Mesenchymal stem cell (in vitro differentiated cells and primary cell): ENCODE measurements at regions not wholly inside any gene's neighbourhood (a gene's known extent, or its start where the extent isn't known, plus 50 kb on each side); places are given as distances from the start of the nearest gene placed in this dataset.

Experiments used
- DNase-seq: peaks from one replicate; pipeline ENCODE4 v3.0.0-alpha.2; 2013
- H2AFZ ChIP-seq: one replicate; pipeline ENCODE4 v1.6.1; 2013; ENCODE audit warnings: low read depth, mild to moderate bottlenecking, control low read depth, inconsistent platforms, low read length, moderate library complexity
- H2AK5ac ChIP-seq: 2 replicates; pipeline ENCODE4 v1.6.1; 2013; ENCODE audit warnings: low read length, moderate library complexity, mild to moderate bottlenecking, inconsistent platforms; ENCODE audit not compliant: severe bottlenecking
- H2BK120ac ChIP-seq: one replicate; pipeline ENCODE4 v1.6.1; 2013; ENCODE audit warnings: low read depth, mild to moderate bottlenecking, inconsistent platforms, low read length, moderate library complexity
- H2BK12ac ChIP-seq, 2 experiments: one replicate each; pipeline ENCODE4 v1.6.1; 2013; ENCODE audit warnings: inconsistent platforms in 2 of 2, low read length in 2 of 2, mild to moderate bottlenecking in 2 of 2, moderate library complexity in 2 of 2, control low read depth in 1 of 2
- H2BK15ac ChIP-seq: one replicate; pipeline ENCODE4 v1.6.1; 2013; ENCODE audit warnings: mild to moderate bottlenecking, low read depth, inconsistent platforms; ENCODE audit not compliant: poor library complexity, severe bottlenecking
- H2BK5ac ChIP-seq: 2 replicates; pipeline ENCODE4 v1.6.1; 2013; ENCODE audit warnings: low read depth, mild to moderate bottlenecking, low read length, control low read depth, inconsistent platforms; ENCODE audit not compliant: poor library complexity, severe bottlenecking
- H3K14ac ChIP-seq, 2 experiments: one replicate each; pipeline ENCODE4 v1.6.1; 2013; ENCODE audit warnings: inconsistent platforms in 2 of 2, low read length in 2 of 2, control low read depth in 1 of 2, mild to moderate bottlenecking in 1 of 2, moderate library complexity in 1 of 2
- H3K18ac ChIP-seq, 2 experiments: one replicate each; pipeline ENCODE4 v1.6.1; 2013; ENCODE audit warnings: inconsistent platforms in 2 of 2, low read length in 2 of 2, control low read depth in 1 of 2, low read depth in 1 of 2, mild to moderate bottlenecking in 1 of 2
- H3K23ac ChIP-seq, 2 experiments: one replicate each; pipeline ENCODE4 v1.6.1; 2013; ENCODE audit warnings: inconsistent platforms in 2 of 2, low read length in 2 of 2, mild to moderate bottlenecking in 2 of 2, moderate library complexity in 2 of 2, control low read depth in 1 of 2
- H3K27ac ChIP-seq: 2 replicates; pipeline ENCODE4 v1.5.1; 2013; ENCODE audit warnings: mild to moderate bottlenecking, moderate library complexity, low read length, control low read depth, inconsistent platforms; ENCODE audit not compliant: poor library complexity, severe bottlenecking
- H3K27me3 ChIP-seq, 2 experiments: 2 replicates each; pipeline versions ENCODE4 v1.6.1 to v1.7.0; 2013; ENCODE audit warnings: low read length in 2 of 2, mild to moderate bottlenecking in 2 of 2, moderate library complexity in 2 of 2, control low read depth in 1 of 2, inconsistent platforms in 1 of 2; ENCODE audit not compliant: control insufficient read depth in 1 of 2, insufficient read depth in 1 of 2
- H3K36me3 ChIP-seq, 2 experiments: 2 replicates each; pipeline versions ENCODE4 v1.6.1 to v1.7.0; 2013; ENCODE audit warnings: low read length in 2 of 2, control low read depth in 1 of 2, inconsistent platforms in 1 of 2, low read depth in 1 of 2, mild to moderate bottlenecking in 1 of 2; ENCODE audit not compliant: insufficient read depth in 2 of 2, control insufficient read depth in 1 of 2
- H3K4ac ChIP-seq, 2 experiments: one replicate each; pipeline ENCODE4 v1.6.1; 2013; ENCODE audit warnings: inconsistent platforms in 2 of 2, low read length in 2 of 2, mild to moderate bottlenecking in 2 of 2, moderate library complexity in 2 of 2, control low read depth in 1 of 2, low read depth in 1 of 2
- H3K4me1 ChIP-seq: 2 replicates; pipeline ENCODE4 v1.6.1; 2013; ENCODE audit warnings: low read depth, low read length, control low read depth; ENCODE audit not compliant: control insufficient read depth, insufficient read depth
- H3K4me2 ChIP-seq: 2 replicates; pipeline ENCODE4 v1.6.1; 2013; ENCODE audit warnings: low read length, mild to moderate bottlenecking, inconsistent platforms; ENCODE audit not compliant: poor library complexity, severe bottlenecking
- H3K4me3 ChIP-seq, 2 experiments: 2 replicates each; pipeline versions ENCODE4 v1.5.1 to v1.7.0; 2013; ENCODE audit warnings: low read length in 2 of 2, mild to moderate bottlenecking in 2 of 2, control low read depth in 1 of 2, low read depth in 1 of 2; ENCODE audit not compliant: insufficient read depth in 1 of 2
- H3K79me1 ChIP-seq: replicated peaks from 2 replicates; pipeline ENCODE4 v1.6.1; 2013; ENCODE audit warnings: mild to moderate bottlenecking, control low read depth, low read length, inconsistent platforms; ENCODE audit not compliant: poor library complexity, severe bottlenecking
- H3K9ac ChIP-seq: 2 replicates; pipeline ENCODE4 v1.7.0; 2013; ENCODE audit warnings: mild to moderate bottlenecking, low read length, moderate library complexity
- H3K9me3 ChIP-seq: 2 replicates; pipeline ENCODE4 v1.7.0; 2013; ENCODE audit warnings: mild to moderate bottlenecking, low read length; ENCODE audit not compliant: control insufficient read depth
- H4K8ac ChIP-seq: one replicate; pipeline ENCODE4 v1.6.1; 2013; ENCODE audit warnings: inconsistent platforms, mild to moderate bottlenecking, low read length, moderate library complexity
- H4K91ac ChIP-seq: one replicate; pipeline ENCODE4 v1.6.1; 2013; ENCODE audit warnings: mild to moderate bottlenecking, low read length, inconsistent platforms
- WGBS: methylation state at CpG from one replicate; pipeline ENCODE4 v1.1.7; 2013; ENCODE audit warnings: mixed read lengths; 5-methylcytosine and 5-hydroxymethylcytosine counted together

DNA sequence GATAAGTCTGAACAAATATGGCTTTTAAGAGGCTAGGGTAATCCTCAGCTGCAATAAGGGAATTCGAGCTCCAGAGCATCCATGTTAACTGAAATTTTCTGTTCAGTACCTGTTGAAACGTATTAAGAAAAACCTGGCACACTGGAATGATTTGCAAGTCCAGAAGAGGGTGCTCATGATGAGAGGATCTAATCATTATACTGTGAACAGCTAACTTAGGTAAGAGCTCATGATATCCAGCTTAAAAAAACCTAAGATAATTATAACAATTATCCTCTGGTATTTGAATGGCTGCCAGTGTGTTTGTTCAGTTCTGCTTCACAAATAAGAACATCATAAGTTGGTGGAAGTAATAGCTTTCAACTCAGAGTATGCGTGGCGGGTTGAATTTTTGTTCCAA, 1118.3 kb upstream of the DDX18 start:
- Histone ChIP-seq H2BK120ac (no peak overlapping the region), H3K79me1 (no peaks in the 10 kb centered on the region), H4K8ac (no peak overlapping the region), H2AFZ (no peak overlapping the region), H3K18ac (no peak overlapping the region), H2BK5ac (no peak overlapping the region), H2AK5ac (no peak overlapping the region), H2BK15ac (no peak overlapping the region), H4K91ac (no peak overlapping the region), H3K14ac (no peak overlapping the region), H3K9ac (no peak overlapping the region), H3K4me2 (no peak overlapping the region), H3K27ac (no peak overlapping the region), H2BK12ac (no peak overlapping the region), H3K23ac (no peak overlapping the region), H3K9me3 (peaks cover 2% of the 10 kb centered on the region), H3K36me3 (no peaks in the 10 kb centered on the region), H3K27me3 (no peaks in the 10 kb centered on the region), H3K4me3 (no peak overlapping the region), H3K4me1 (no peaks in the 10 kb centered on the region), H3K4ac (no peak overlapping the region)
- WGBS: 90% methylated on average over 4 of the region's 4 CpGs
- no peak for DNase-seq

DNA sequence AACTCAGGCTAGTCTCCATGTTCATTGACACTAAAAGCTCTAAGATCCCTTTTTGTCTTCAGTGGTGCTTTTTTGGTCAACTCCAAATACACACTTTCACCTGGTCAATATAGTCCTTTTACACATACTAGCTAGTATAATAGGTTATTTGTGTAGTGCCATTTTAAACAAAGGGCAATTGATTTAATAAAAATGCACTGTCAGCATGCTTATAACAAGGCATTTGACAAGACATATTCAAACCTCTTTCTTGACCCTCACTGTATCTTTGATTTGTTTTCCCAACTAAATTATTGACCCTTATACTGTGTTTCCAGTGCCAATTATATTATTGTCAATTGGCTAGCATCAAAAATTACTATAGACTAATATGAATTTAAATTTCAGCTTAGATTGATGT, 1117.6 kb upstream of the DDX18 start:
- no peak overlapping the region for H2BK15ac ChIP-seq
- H2AFZ ChIP-seq: no peak overlapping the region
- no peak overlapping the region for H2AK5ac ChIP-seq
- H4K91ac ChIP-seq: no peak overlapping the region
- no peak overlapping the region for H2BK120ac ChIP-seq
- no peak overlapping the region for H3K14ac ChIP-seq
- H3K4me1 ChIP-seq: no peaks in the 10 kb centered on the region
- H4K8ac ChIP-seq: no peak overlapping the region
- no peaks in the 10 kb centered on the region for H3K79me1 ChIP-seq
- no peak overlapping the region for H2BK5ac ChIP-seq
- no peak overlapping the region for H3K23ac ChIP-seq
- no peak overlapping the region for H3K9ac ChIP-seq
- peaks cover 2% of the 10 kb centered on the region for H3K9me3 ChIP-seq
- H3K4me3 ChIP-seq: no peak overlapping the region
- no peaks in the 10 kb centered on the region for H3K36me3 ChIP-seq
- no peak overlapping the region for H3K27ac ChIP-seq
- no peak for DNase-seq
- H3K18ac ChIP-seq: no peak overlapping the region
- no peaks in the 10 kb centered on the region for H3K27me3 ChIP-seq
- no peak overlapping the region for H3K4me2 ChIP-seq
- no peak overlapping the region for H3K4ac ChIP-seq
- H2BK12ac ChIP-seq: no peak overlapping the region

DNA sequence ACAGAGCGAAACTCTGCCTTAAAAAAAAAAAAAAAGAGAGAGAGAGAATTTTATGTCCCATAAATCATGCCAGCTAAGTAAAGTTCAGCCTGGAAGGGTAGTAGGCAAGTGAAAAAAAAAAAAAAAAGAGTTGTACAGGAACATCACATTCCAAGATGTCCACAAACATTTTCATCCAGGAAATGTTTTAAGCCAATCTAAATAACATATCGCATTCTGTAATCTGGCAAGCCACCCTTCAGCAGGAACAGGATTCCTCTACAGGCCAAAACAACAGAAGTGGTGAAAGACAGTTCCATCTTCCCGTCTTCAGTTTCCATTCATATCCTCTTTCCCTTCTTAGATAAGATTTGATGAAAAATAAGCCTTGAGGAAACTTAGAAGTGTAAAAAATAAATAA, 1108.1 kb upstream of the DDX18 start:
- H3K4me3 ChIP-seq: no peak overlapping the region
- no peak overlapping the region for H2BK120ac ChIP-seq
- H3K9me3 ChIP-seq: peaks cover 5% of the 10 kb centered on the region
- H3K36me3 ChIP-seq: no peaks in the 10 kb centered on the region
- WGBS: 44% methylated on average over 1 of the region's 3 CpGs
- H2AK5ac ChIP-seq: no peak overlapping the region
- H3K4me2 ChIP-seq: no peak overlapping the region
- H4K91ac ChIP-seq: no peak overlapping the region
- no peak overlapping the region for H3K14ac ChIP-seq
- no peak overlapping the region for H2AFZ ChIP-seq
- H2BK12ac ChIP-seq: no peak overlapping the region
- H3K4ac ChIP-seq: no peak overlapping the region
- H4K8ac ChIP-seq: no peak overlapping the region
- H3K27me3 ChIP-seq: no peaks in the 10 kb centered on the region
- no peak for DNase-seq
- no peak overlapping the region for H3K9ac ChIP-seq
- no peak overlapping the region for H2BK5ac ChIP-seq
- H3K4me1 ChIP-seq: no peaks in the 10 kb centered on the region
- no peak overlapping the region for H3K27ac ChIP-seq
- no peaks in the 10 kb centered on the region for H3K79me1 ChIP-seq
- no peak overlapping the region for H3K23ac ChIP-seq
- H3K18ac ChIP-seq: no peak overlapping the region
- H2BK15ac ChIP-seq: no peak overlapping the region

DNA sequence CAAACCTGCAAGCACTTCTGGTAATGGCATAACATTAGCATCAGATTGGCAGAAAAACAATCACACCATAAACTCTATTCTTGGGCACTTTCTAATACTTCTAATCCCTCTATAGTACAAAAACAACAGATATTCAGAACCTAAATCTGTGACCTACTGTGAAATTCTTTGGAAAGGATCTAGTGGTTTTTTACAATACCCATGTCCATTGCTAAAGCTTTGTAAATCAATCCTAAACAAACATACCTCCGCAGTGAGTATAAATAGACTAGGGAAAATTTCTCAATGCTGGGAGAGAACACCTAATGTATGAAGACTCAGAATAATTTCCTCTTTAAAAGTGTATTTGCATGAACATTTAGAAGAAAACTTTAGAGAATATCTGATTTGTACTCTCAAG, 1098.5 kb upstream of the DDX18 start:
- H3K4me2 ChIP-seq: no peak overlapping the region
- no CpG with 5 or more reads among the region's 1 CpG for WGBS

More for the DNA sequence above, 1098.5 kb upstream of the DDX18 start:
- H4K8ac ChIP-seq: no peak overlapping the region
- no peak overlapping the region for H2BK120ac ChIP-seq
- no peak overlapping the region for H3K23ac ChIP-seq
- no peaks in the 10 kb centered on the region for H3K36me3 ChIP-seq
- no peaks in the 10 kb centered on the region for H3K9me3 ChIP-seq
- no peak overlapping the region for H2AK5ac ChIP-seq
- no peak overlapping the region for H3K9ac ChIP-seq
- no peak overlapping the region for H3K4me3 ChIP-seq
- H3K14ac ChIP-seq: no peak overlapping the region
- H2BK12ac ChIP-seq: no peak overlapping the region
- H3K79me1 ChIP-seq: no peaks in the 10 kb centered on the region
- no peak overlapping the region for H2BK5ac ChIP-seq
- DNase-seq: no peak
- H3K4me1 ChIP-seq: no peaks in the 10 kb centered on the region
- H2BK15ac ChIP-seq: no peak overlapping the region
- H4K91ac ChIP-seq: no peak overlapping the region
- no peak overlapping the region for H2AFZ ChIP-seq
- no peak overlapping the region for H3K4ac ChIP-seq
- no peak overlapping the region for H3K18ac ChIP-seq
- no peaks in the 10 kb centered on the region for H3K27me3 ChIP-seq
- no peak overlapping the region for H3K27ac ChIP-seq
